ENCODE measurements at regions not wholly inside any gene's neighbourhood (a gene's known extent, or its start where the extent isn't known, plus 50 kb on each side); places are given as distances from the start of the nearest gene placed in this dataset.

GRCh38 chr1:224505454-224506093 is 71.0 kb upstream of the WDR26 start:
- no peak for DNase-seq (ENCODE audit: low read depth)

- no peak for DNase-seq (ENCODE audit: low read depth)
Observed at GRCh38 chr1:224506141-224506814, 71.7 kb upstream of the WDR26 start.

GRCh38 chr1:224507771-224508523 is 73.3 kb upstream of the WDR26 start:
- DNase-seq (ENCODE audit: low read depth), result no peak

GRCh38 chr1:224509907-224510306 is 75.3 kb upstream of the WDR26 start:
- DNase-seq (ENCODE audit: low read depth), result no peak

- DNase-seq (ENCODE audit: low read depth), result no peak
Observed at GRCh38 chr1:224510880-224511645, 76.5 kb upstream of the WDR26 start.

- DNase-seq (ENCODE audit: low read depth), result no peak
Observed at GRCh38 chr1:224512600-224513151, 78.1 kb upstream of the WDR26 start.

GRCh38 chr1:224513383-224513782 is 78.8 kb upstream of the WDR26 start:
- no peak for DNase-seq (ENCODE audit: low read depth)

GRCh38 chr1:224513787-224514209 is 79.2 kb upstream of the WDR26 start:
- peak; percentile 84 for DNase-seq (ENCODE audit: low read depth)

GRCh38 chr1:224517171-224517570 is 82.6 kb upstream of the WDR26 start:
- DNase-seq (ENCODE audit: low read depth), result no peak

- no peak for DNase-seq (ENCODE audit: low read depth)
Observed at GRCh38 chr1:224518528-224518927, 83.9 kb upstream of the WDR26 start.

- DNase-seq (ENCODE audit: low read depth), result no peak
Observed at GRCh38 chr1:224519874-224520273, 85.3 kb upstream of the WDR26 start.

GRCh38 chr1:224520808-224521207 is 86.2 kb upstream of the WDR26 start:
- DNase-seq (ENCODE audit: low read depth), result no peak

GRCh38 chr1:224521904-224522734 is 87.5 kb upstream of the WDR26 start:
- DNase-seq (ENCODE audit: low read depth), result no peak

GRCh38 chr1:224523676-224524075 is 89.1 kb upstream of the WDR26 start:
- no peak for DNase-seq (ENCODE audit: low read depth)

GRCh38 chr1:224524679-224525078 is 90.1 kb upstream of the WDR26 start:
- DNase-seq (ENCODE audit: low read depth), result no peak

- no peak for DNase-seq (ENCODE audit: low read depth)
Observed at GRCh38 chr1:224525411-224526040, 90.6 kb upstream of the CNIH3 start.

- DNase-seq (ENCODE audit: low read depth), result no peak
Observed at GRCh38 chr1:224526771-224527170, 89.3 kb upstream of the CNIH3 start.

- DNase-seq (ENCODE audit: low read depth), result no peak
Observed at GRCh38 chr1:224528900-224529299, 87.2 kb upstream of the CNIH3 start.

- DNase-seq (ENCODE audit: low read depth), result no peak
Observed at GRCh38 chr1:224529844-224530243, 86.3 kb upstream of the CNIH3 start.

- no peak for DNase-seq (ENCODE audit: low read depth)
Observed at GRCh38 chr1:224533517-224533916, 82.6 kb upstream of the CNIH3 start.

GRCh38 chr1:224534731-224535130 is 81.4 kb upstream of the CNIH3 start:
- no peak for DNase-seq (ENCODE audit: low read depth)
